GM12878 (cell line): ENCODE measurements at regions not wholly inside any gene's neighbourhood (a gene's known extent, or its start where the extent isn't known, plus 50 kb on each side); places are given as distances from the start of the nearest gene placed in this dataset.

Experiments used
- BHLHE40 ChIP-seq, 2 experiments: fragments of 450-650 bp in 1 of 2; IDR thresholded peaks; 2 replicates each; pipeline ENCODE4 v1.6.1; 2011 to 2017; ENCODE audit warnings: low read depth in 2 of 2, borderline replicate concordance in 1 of 2, improper control_type of control experiment in 1 of 2, low read length in 1 of 2, mild to moderate bottlenecking in 1 of 2
- CBFB ChIP-seq: IDR thresholded peaks from 2 replicates; pipeline ENCODE4 v1.6.1; 2016; ENCODE audit warnings: antibody characterized with exemption, low read depth
- CREM ChIP-seq: IDR thresholded peaks from 2 replicates; pipeline ENCODE4 v1.6.1; 2014; ENCODE audit warnings: antibody characterized with exemption, low read depth
- IKZF2 ChIP-seq, 2 experiments: fragments of 450-650 bp; IDR thresholded peaks; 2 replicates each; pipeline ENCODE4 v1.6.1; 2017; ENCODE audit warnings: mild to moderate bottlenecking in 2 of 2, moderate library complexity in 2 of 2
- JUNB ChIP-seq: IDR thresholded peaks from 2 replicates; pipeline ENCODE4 v1.6.1; 2016; ENCODE audit warnings: antibody characterized with exemption, mild to moderate bottlenecking
- MYB ChIP-seq: fragments of 150-350 bp; IDR thresholded peaks from 2 replicates; pipeline ENCODE4 v1.6.1; 2014; ENCODE audit warnings: mild to moderate bottlenecking, low read depth, low read length, borderline replicate concordance
- NR2C1 ChIP-seq: fragments of 450-650 bp; IDR thresholded peaks from 2 replicates; pipeline ENCODE4 v1.6.1; 2017; ENCODE audit warnings: antibody characterized with exemption, mild to moderate bottlenecking, moderate library complexity
- NRF1 ChIP-seq: conservative IDR thresholded peaks from 2 replicates; pipeline ENCODE4 v1.6.1; 2011; ENCODE audit warnings: mild to moderate bottlenecking, low read depth, low read length, improper control_type of control experiment
- POU2F2 ChIP-seq: IDR thresholded peaks from 3 replicates; pipeline ENCODE4 v1.6.1; 2011; ENCODE audit warnings: low read depth, mild to moderate bottlenecking, low read length, borderline replicate concordance
- RAD51 ChIP-seq: fragments of 450-650 bp; IDR thresholded peaks from 2 replicates; pipeline ENCODE4 v1.6.1; 2016; ENCODE audit warnings: moderate library complexity, mild to moderate bottlenecking, inconsistent platforms
- RELB ChIP-seq: fragments of 450-650 bp; IDR thresholded peaks from 2 replicates; pipeline ENCODE4 v1.6.1; 2017; ENCODE audit warnings: low read depth, mild to moderate bottlenecking, moderate library complexity
- SRF ChIP-seq, 2 experiments: IDR thresholded peaks; 2 replicates each; pipeline ENCODE4 v1.6.1; 2011; ENCODE audit warnings: low read depth in 2 of 2, low read length in 2 of 2, mild to moderate bottlenecking in 1 of 2, moderate library complexity in 1 of 2
- ZBED1 ChIP-seq: IDR thresholded peaks from 2 replicates; pipeline ENCODE4 v1.6.1; 2016; ENCODE audit warnings: borderline replicate concordance
- ZNF217 ChIP-seq: fragments of 450-650 bp; IDR thresholded peaks from 2 replicates; pipeline ENCODE4 v1.6.1; 2017; ENCODE audit warnings: antibody characterized with exemption, mild to moderate bottlenecking
- TF ChIP-seq, protein P1 (sequence below): fragments of 450-650 bp; IDR thresholded peaks from 2 replicates; pipeline ENCODE4 v1.6.1; 2017; ENCODE audit warnings: mild to moderate bottlenecking, moderate library complexity

DNA sequence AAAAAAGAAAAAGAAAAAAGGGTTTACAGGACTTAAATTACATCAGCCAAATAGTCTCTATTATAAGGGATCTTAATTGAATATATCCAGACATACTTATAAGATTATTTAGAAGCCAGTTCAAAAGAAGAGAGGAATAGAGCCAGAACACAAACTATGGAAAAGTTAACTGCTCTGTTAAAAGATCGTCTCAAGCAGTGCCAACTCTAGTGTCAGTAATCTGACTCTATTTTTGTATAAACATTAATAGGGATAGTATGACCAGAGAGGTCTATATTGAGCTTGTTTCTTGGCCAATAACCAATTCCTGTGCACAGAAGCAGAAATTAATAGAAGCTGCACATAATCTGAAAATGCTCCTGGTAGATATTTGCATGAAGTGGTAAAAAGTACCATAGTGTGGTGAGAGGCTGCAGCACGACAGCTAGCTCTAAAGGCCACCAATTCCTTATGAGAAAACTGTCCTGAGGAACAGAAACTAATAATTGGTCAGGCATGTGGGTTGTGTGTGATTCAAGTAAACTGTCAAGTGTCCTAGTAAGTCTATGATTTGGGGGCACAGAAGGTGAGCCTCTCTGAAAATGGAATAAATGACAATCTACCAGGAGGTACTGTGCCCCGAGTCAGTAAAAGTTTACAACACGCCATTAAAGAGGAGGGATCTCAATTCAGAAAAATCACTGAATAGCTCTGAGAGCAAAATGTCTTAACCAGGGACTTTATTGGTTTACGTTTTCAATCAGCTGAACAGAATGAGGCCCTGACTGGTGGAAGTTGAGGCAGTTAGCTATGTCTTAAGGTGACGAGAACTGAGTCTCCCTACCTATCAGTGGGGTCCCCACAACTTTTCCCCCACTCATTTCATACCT, 51.5 kb upstream of the NANOGP8 start (continued):
- TF ChIP-seq ZNF217 = peak; percentile 94
- TF ChIP-seq ZBED1 = peak; percentile 65; the same call in 1 of the 2 replicates
- TF ChIP-seq RELB = peak; percentile 97
- peak; percentile 90 to 95 for TF ChIP-seq IKZF2 (IDR thresholded peaks at IDR 0.05)
- peak; percentile 62 for TF ChIP-seq RAD51
- peak; percentile 84 to 86 for TF ChIP-seq BHLHE40 (IDR thresholded peaks at IDR 0.05; ENCODE audit: borderline replicate concordance in 1 of 2, low read depth in 2 of 2, low read length in 1 of 2)
- TF ChIP-seq MYB = peak; percentile 89
- peak in 1 of 2 experiments; percentile 41; a peak in 1 of 4 replicates for TF ChIP-seq SRF (IDR thresholded peaks at IDR 0.05; ENCODE audit: low read depth in 2 of 2, low read length in 2 of 2)
- peak; percentile 99 for TF ChIP-seq POU2F2
- peak; percentile 36 for TF ChIP-seq JUNB
- no peak for TF ChIP-seq NRF1
- TF ChIP-seq CREM = peak; percentile 57
- TF ChIP-seq, protein P1, sequence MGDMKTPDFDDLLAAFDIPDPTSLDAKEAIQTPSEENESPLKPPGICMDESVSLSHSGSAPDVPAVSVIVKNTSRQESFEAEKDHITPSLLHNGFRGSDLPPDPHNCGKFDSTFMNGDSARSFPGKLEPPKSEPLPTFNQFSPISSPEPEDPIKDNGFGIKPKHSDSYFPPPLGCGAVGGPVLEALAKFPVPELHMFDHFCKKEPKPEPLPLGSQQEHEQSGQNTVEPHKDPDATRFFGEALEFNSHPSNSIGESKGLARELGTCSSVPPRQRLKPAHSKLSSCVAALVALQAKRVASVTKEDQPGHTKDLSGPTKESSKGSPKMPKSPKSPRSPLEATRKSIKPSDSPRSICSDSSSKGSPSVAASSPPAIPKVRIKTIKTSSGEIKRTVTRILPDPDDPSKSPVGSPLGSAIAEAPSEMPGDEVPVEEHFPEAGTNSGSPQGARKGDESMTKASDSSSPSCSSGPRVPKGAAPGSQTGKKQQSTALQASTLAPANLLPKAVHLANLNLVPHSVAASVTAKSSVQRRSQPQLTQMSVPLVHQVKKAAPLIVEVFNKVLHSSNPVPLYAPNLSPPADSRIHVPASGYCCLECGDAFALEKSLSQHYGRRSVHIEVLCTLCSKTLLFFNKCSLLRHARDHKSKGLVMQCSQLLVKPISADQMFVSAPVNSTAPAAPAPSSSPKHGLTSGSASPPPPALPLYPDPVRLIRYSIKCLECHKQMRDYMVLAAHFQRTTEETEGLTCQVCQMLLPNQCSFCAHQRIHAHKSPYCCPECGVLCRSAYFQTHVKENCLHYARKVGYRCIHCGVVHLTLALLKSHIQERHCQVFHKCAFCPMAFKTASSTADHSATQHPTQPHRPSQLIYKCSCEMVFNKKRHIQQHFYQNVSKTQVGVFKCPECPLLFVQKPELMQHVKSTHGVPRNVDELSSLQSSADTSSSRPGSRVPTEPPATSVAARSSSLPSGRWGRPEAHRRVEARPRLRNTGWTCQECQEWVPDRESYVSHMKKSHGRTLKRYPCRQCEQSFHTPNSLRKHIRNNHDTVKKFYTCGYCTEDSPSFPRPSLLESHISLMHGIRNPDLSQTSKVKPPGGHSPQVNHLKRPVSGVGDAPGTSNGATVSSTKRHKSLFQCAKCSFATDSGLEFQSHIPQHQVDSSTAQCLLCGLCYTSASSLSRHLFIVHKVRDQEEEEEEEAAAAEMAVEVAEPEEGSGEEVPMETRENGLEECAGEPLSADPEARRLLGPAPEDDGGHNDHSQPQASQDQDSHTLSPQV = no peak
- no peak for TF ChIP-seq NR2C1
- peak; percentile 86 for TF ChIP-seq CBFB
